Stimulated activated CD4-positive, alpha-beta T cell treated with anti-CD3 and anti-CD28 coated beads, Interleukin-4, amount 100 ng/mL, for 48 hours (primary cell): ENCODE measurements at regions not wholly inside any gene's neighbourhood (a gene's known extent, or its start where the extent isn't known, plus 50 kb on each side); places are given as distances from the start of the nearest gene placed in this dataset.
"Not testable (repeated sequence)": the region's sequence is repeated elsewhere in the genome, so short reads cannot be mapped to it uniquely, and the experiment has no call there.

Experiments used
- DNase-seq, 2 donors: peaks; one replicate each; pipeline ENCODE4 v3.0.0-alpha.2; 2020; ENCODE audit warnings: low read depth in 2 of 2

DNA sequence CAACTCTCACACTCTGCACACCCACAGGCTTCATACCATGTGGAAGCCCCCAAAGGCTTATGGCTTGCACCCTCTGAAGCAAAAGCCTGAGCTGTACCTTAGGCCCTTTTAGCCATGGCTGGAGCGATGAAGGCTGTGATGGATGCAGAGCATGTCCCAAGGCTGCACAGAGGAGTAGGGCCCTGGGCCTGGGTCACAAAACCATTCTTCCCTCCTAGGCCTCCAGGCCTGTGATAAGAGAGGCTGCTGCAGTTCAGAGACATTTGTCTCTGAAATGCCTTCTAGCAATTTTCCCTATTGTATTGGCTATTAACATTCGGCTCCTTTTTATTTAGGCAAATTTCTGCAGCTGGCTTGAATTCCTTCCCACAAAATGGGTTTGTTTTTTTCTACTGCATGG is 1707.7 kb downstream of the MRPL39 start:
- no peak for DNase-seq

DNA sequence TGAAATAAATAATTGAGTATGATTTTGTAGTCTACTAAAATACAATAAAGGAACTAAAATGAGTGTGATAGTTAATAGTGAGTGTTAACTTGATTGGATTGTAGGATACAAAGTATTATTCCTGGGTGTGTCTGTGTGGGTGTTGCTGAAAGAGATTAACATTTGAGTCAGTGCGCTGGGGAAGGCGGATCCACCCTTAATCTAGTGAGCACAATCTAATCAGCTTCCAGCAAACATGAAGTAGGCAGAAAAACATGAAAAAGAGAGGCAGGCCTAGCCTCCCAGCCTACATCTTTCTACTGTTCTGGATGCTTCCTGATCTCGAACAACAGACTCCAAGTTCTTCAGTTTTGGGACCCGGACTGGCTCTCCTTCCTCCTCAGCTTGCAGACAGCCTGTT is 1716.6 kb downstream of the MRPL39 start:
- no peak for DNase-seq

DNA sequence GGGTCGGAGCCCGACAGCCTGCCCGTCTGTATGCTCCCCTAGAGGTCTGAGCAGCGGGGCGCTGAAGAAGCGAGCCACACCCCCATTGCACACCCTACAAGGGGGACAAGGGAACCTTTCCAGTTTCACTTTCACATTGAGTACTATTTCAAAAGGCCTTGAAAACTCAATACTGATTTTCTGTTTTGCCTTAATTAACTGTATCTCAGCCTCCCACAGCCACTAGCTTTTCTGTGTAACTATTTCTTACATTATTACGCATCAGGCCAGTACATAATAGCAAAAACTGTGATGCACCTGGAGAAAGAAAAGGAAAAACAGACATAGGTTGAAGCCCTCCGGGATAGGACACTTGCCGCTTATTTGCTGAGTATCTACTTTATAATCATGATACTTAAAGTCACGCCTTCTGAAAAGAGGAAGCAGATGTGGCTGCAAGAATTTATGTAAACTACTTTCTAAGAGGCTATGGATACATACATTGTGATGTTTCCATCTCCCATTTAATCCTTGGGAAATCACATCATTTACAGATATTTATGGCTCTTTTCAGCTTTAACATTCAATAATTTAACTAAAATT is 1719.5 kb downstream of the MRPL39 start:
- no peak for DNase-seq

DNA sequence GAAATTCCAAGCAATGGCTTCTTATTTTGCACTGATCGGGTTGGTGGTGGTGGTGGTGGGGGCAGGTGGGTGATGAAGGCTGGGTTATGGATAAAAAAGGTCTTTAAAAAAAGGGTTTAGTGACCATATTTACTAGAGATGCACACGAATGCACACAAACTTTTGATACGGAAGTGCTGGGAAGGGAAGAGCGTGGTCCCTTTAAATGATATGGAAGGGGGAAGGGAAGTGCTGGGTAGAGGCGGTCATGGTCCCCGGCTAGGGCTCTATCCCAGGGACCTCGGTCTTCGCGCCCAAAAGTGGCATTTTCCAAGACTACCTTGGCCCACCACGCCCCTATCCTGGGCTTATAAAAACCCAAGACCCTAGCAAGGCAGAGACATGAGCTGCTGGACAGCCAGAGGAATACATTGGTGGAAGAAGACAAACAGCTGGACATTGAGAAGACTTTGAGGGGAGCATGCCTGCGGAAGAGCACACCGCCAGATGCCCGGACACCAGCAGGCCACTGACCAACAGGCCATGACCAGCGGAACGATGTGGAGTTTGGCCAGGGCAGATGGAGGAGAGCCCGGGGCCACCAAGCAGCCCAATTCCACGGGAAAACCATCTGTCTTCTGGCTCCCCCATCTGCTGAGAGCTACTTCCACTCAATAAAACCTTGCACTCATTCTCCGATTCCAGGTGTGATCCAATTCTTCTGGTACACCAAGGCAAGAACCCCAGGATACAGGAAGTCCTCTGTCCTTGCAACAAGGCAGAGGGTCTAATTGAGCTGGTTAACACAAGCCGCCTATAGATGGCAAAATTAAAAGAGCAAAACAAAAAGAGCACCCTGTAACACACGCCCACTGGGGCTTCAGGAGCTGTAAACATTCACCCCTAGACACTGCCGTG is 1720.2 kb downstream of the MRPL39 start:
- no peak for DNase-seq

DNA sequence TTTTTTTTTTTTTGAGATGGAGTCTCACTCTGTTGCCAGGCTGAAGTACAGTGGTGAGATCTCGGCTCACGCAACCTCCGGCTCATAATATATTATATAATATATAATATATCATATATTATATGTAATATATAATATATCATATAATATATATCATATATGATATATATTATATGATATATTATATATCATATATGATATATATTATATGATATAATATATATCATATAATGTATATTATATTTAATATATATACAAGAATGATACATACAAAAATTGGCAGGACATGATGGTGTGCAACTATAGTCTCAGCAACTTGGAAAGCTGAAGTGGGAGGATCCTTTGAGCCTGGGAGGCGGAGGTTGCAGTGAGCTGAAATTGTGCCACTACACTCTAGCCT is 1725.5 kb downstream of the MRPL39 start:
- no peak for DNase-seq

DNA sequence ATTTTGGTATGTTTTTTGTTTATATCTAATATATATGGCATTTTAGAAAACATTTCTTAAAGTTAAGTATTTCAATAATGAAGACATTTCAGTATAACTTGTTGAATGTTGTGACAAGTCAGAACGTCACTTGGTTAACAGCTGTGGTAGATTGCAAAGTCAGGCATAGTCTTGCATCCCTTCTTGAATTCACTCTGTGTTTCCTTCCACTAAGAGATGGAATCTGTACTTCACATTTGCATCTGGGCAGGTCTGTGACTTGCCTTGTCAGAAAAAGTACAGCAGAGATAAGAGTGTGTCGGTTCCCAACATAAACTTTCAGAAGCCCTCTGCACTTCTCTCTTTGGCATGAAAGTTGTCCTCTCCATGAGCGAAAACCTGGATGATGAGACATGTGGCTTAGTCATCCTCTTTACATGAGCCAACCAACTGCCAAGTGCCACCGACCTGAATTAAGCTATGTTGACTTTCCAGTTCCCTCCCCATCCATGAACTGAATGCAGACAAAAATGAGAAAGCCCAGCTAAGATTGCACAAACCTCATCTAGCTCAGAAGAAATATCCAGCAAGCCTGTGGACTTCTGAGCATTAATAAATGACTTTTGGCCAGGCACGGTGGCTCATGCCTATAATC is 1730.2 kb downstream of the MRPL39 start:
- no peak for DNase-seq

DNA sequence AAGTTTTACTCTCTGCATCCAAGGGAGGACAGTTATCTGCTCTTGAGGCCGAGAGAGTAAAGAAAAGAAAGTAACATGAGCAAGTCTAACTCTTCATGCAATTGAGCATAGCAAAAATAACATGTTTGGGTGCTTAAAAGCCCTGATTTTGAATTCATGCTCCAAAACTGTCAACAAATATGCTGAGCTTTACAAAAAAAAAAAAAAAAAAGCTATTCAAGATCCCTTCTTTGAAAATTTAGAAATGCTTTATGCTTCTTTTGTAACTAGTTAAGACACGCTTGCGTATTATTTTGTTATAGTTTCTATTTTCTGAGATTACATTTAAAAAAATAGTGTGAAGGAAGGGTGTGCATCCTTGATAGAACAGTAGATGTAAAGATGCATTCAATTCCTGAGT is 1733.0 kb downstream of the MRPL39 start:
- DNase-seq: no peak

DNA sequence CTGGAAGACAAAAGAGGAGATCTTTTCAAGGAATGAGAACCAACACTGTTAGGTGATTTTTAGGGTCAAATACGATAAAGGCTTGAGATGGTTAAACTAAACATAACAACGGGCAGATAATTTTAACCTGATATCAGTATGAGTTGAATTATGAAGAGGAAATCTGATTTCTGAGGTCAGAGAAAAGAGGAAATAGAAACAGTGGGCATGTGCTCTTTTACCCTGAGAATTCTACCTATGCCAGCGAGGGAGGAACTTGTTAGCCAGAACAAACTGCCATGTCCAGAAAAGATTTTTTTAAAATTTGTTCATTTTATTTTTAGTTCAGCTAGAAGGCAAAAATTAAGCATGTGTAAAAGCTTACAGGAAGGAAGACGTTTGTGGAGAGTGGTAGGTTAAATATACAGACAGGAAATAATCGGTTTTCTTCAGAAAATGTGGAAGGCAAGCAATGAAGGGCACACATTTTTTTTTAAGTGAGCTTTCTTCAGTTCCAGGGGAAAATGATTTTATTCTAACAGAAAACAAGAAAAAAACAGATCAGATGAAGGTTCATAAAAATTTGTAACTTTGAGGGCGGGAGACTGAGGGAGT is 1745.3 kb downstream of the MRPL39 start:
- DNase-seq: no peak

DNA sequence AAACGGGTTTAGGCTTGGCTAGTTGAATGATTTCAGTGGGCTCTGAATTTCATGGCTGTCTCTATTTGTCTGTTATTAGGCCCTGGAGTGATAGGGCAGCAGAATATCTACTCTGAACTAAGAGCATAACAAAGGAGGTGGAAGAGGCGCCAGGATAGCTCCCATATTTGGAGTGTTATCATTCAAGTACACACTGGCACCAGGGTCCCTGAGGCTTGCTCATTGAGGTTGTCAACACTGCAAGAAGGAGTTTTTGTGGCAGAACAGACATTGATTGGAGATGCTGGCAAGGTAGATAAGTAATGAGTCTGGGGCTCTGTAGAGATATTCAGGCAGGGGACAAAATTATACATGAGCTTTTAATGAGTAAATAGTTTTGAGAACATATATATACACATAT is 1748.4 kb downstream of the MRPL39 start:
- DNase-seq: no peak

DNA sequence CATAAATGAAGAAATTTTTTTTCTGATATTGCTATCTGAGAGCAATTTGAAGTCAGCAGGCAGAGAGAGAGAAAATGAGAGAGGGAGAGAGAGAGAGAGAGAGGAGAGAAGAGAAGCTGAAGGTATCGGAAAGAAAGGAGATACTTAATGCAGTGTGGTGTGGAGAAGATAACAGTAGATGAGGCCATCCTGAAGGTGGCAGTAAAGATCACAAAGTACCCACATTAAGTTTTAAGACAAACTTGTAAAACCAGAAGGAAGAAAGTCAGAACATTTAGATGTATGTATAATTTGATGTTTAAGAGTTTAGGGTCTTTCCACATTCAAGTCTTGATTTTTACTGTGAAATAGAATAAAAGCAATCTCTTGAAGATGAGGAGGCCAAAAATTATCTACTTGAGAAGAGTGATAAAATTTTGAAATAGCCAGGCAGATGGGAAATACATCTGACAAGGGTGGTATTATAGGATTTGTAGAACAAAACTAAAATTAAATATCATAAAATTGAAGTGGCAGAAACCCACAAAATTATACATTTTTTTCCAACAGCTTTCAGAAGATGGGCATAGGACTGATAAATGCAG is 1753.4 kb downstream of the MRPL39 start:
- no peak for DNase-seq

DNA sequence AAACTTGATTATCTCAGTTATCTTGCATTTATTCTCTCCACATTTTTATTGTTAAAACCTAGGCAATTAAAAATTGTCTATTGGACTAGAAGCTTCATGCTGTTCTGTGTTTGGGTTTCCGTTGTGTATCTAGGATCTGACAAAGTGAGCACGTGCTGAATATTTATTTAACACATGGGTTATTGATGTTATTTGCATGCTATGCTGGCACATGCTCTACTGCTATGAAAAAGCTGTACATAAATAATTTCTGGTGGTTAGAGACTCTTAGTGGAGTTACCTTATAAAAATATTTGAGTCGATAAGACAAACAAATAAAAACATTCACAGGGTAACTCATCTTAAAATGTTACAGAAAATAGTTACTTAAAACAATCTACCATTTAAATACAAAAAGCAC is 1769.7 kb downstream of the MRPL39 start:
- DNase-seq: no peak

DNA sequence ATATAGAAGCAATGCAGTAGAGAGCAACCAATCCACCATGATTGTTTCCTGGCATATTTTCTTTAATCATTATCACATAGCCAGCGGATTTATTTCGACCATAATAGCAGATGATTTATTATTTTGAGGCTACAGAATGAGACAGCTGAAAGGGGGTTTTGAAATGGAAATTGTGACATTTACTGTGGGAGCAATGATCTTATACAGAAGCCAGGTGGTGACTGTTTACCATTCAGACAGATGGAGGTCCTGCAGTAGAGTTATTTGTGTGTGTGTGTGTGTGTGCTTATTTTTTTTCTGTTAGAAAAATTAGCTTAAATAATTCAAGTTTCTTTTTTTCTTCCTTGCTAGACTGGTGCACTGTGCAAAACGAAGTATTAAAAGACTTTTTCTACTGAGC is 1784.5 kb downstream of the MRPL39 start:
- no peak for DNase-seq

DNA sequence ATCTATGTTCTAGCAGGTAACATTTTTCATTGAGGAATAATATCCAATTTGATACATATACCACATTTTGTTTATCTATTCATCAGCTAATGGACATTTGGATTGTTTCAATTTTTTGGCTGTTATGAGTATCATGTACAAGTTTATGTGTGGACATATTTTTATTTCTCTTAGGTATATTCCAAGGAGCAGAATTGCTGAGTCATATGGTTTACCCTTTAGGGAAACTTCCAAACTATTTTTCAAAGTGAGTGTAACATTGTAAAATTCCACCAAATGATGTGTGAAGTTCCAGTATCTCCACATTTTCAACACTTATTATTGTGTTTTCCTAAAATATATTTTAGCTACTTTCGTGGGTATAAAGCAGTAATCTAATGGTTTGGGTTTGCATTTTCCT is 1789.9 kb downstream of the MRPL39 start:
- no peak for DNase-seq

DNA sequence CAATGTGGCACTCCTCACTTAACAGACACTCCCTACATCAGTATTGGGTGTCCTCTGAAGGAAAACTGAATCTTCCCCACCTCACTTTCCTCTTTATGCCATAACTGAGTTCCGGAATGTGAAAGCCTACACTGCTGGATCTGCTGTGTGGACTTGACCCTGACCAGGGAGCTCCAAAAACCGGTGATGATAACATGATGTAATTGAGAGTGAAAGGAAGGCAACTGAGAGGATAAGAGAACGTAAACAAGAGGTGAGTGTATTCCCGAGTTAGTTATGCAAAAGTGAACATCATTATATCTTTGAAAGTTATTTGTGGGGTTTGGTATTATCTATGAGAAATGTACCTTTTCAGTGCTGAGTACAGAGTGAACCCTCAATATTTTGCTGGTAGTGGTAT is 1794.8 kb downstream of the MRPL39 start:
- no peak for DNase-seq

DNA sequence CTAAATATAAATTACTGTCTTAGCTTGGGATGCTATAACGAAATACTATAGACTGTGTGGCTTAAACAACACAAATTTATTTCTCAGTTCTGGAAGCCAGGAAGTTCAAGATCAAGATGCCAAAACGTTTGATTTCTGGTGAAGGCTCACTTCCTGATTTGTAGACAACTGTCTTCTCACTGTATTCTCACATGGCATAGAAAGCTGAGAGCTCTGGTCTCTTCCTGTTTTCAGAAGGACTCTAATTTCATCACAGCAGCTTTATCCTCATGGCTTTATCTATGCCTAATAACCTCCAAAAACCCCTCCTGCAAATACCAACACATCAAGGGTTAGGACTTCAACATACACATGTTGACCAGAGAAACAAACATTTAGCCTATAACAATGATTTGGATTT is 1795.5 kb downstream of the MRPL39 start:
- DNase-seq: no peak

DNA sequence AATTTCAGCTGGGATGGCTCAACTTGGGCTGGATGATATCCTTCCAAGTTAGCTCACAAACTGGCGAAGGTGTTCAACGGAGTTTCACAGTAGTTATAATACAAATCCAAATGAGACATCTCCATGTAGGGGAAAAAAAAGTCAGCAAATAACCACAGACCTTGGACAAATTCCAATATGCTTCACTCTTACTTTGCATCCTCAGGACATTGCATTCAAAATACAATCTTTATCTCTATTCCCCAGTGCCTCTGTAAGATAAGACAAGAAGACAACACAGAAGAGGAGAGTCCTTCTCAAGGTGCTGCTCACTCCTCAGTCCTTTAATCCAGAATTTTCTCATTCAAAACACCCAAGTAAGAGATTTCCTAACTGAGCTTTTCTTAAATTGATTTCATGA is 1797.7 kb downstream of the MRPL39 start:
- DNase-seq: no peak

DNA sequence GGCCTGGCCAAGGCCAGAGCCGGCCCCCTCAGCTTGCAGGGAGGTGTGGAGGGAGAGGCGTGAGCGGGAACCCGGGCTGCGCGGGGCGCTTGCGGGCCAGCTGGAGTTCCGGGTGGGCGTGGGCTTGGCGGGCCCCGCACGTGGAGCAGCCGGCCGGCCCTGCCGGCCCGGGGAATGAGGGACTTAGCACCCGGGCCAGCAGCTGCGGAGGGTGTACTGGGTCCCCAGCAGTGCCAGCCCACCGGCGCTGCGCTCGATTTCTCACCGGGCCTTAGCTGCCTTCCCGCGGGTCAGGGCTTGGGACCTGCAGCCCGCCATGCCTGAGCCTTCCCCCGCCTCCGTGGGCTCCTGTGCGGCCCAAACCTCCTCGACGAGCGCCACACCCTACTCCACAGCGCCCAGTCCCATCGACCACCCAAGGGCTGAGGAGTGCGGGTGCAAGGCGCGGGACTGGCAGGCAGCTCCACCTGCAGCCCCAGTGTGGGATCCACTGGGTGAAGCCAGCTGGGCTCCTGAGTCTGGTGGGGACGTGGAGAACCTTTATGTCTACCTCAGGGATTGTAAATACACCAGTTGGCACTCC is 1800.2 kb downstream of the MRPL39 start:
- not testable (repeated sequence) for DNase-seq

DNA sequence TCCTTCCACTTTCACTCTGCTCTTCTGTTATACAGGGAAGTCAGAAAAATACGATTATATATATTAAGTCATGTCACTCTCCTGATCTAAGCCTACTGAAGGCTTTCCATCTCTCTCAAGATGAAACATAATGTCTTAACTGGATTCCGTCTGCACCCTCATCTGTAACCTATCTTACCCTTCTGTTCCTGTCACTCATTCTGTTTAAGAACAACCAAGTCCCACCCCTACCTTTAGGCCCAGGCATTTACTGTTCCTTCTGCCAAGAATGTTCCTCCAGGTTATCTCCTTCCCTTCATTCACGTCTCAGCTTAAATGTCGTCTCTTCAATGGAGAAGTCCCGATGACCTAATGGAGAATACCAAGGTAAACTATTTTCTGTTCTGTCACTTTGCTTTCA is 1802.4 kb downstream of the MRPL39 start:
- no peak for DNase-seq

DNA sequence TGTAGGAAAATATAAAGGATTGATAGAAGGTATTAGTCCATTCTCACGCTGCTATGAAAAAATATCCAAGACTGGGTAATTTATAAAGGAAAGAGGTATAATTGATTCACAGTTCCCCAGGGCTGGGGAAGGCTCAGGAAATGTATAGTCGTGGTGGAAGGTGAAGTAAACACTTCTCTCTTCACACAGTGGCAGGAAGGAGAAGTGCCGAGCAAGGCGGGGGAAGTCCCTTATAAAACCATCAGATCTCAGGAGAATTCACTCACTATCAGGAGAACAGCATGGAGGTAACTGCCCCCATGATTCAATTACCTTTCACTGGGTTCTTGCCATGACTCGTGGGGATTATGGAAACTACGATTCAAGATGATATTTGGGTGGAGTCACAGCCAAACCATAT is 1806.0 kb downstream of the MRPL39 start:
- no peak for DNase-seq

DNA sequence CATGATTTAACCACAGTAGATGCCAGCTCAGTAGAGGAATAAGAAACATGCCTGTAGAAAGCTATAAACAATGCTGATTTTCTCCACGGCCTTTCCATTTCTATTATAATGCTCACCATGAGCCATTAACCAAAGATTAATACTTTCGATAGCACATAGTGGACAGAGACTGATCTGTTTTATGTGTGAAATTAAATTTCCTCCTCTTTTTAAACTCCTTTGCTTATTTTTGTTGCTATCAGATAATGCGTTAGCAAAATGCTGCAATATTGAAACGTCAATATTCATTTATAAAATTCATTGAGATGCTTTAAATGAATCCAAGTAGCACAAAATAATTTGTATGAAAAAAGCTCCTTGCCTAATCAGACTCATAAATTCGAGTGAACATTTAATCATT is 1807.9 kb downstream of the MRPL39 start:
- DNase-seq: no peak

DNA sequence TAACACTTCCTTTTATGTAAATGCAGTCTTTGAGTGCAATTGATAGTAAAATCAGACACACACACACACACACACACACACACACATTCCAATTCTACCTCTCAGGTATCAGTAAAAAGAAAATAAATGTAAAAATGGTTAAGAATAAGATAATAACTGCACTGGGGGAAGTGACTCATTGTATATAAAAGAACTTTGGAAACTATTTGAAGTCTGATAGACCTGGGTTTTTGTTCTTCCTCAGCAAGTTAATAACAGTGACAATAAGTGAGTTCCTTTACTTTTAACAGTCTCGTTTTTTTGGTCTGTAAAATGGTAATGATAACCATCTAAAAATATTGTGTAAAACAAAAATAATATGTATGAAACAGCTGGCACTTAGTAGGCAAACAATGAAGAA is 1815.0 kb downstream of the MRPL39 start:
- DNase-seq: no peak

DNA sequence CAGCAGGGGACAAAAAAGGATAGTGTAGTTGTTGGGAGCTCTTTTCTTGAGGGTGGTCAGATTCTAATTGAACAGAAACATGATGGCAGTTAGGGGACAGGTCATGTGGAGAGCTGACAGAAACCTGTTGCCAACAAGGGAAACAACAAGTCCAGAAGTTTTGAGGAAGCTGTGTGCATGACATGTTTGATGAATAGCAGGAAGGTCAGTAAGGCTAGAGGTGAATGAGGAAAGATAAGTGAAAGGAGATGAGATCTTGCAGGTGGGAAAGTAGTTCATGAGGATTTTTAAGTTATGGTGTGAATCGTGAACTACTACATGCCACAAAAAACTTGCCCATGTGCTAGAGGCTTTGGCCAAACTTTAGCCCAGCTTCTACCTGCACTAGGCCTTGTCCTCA is 1817.4 kb downstream of the MRPL39 start:
- no peak for DNase-seq
